ENCODE measurements at regions not wholly inside any gene's neighbourhood (a gene's known extent, or its start where the extent isn't known, plus 50 kb on each side); places are given as distances from the start of the nearest gene placed in this dataset.

DNA sequence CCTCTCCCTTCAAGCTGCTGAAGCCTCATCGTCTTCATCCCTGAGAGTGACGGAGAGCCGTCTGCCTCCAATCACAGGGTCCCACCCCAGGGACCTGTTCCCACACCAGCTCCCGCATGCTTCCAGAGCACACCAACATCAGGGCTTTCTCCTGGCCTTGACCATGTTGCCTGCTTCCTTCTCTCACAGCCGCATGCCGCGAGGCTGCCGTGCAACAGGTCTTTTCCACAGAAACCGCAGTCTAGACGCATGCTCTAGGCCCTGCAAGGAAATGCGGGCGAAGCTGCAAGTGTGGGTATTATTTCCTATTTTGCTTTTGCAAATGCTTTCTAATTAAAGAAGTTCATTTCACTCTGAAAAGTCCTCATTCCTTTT, 277.8 kb downstream of the EIPR1 start:
- no peak for DNase-seq

DNA sequence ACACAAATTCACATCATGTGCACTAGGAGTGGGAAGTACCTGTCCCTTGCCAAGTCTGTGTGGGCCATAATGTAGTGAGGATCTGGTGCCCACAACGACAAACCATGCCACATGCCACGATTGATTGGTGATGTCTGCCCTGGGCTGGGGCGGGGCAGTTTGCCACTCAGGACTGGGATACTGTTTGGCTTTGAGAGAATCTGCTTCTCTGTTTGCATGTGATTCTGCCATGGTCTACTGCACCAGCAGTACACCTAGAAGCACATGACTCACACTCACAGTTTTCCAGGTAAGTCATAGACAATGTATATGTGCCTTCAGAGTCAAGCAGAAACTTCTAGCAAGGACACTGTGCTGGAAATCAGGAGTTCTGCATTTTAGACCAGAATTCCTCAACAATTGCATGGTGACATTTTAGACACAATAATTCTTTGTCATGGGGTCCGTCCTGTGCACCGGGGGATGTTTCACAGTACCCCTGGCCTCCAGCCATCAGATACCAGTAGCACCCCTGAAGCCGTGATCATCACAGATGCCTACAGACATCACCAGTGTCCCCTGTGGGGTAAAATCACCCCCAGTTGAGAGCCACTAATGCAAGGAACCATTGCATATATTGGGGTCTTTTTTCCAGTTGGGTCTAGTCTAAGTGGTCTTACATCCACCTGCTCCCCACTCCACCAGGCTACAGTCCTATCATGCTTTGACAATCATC, 278.3 kb downstream of the EIPR1 start:
- peak in 1 of 3 experiments; percentile 26 for DNase-seq

DNA sequence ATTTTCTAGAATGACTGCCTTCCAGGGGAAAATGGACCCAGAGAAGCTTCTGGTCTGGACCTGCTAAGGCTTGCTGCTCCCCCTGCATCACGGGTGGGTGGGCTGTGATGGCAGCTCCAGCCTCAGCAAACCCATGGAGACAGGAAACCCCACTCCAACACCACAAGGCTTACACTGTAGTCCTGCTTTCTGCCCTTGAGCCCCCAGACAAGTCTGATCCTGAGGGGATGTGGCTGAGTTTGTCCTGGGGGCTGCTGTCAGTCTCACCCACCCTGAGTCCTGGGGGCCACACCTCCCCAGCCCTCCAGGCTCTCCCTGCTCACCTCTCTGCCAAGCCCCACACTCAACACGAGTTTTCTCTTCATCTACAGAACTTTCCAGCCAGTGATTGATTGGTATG, 279.4 kb downstream of the EIPR1 start:
- DNase-seq: no peak

DNA sequence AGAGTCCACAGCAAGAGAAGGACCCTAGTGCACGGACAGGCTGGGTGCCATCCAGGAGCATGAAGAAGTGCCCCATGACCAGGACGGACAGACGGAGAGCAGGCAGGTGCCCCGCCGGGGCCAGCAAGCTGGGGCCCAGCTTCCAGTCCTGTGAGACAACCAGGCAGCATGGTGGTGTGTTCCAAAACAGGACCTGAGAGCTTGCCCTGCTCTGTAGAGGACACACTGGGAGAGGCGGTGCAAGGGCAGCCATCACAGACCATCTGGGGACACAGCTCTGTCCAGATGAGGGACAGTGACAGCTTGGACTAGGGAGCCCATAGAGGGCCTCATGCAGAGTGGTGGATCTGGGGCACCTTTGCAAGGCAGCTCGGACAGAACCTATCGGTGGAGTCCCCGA, 279.8 kb downstream of the EIPR1 start:
- no peak for DNase-seq

DNA sequence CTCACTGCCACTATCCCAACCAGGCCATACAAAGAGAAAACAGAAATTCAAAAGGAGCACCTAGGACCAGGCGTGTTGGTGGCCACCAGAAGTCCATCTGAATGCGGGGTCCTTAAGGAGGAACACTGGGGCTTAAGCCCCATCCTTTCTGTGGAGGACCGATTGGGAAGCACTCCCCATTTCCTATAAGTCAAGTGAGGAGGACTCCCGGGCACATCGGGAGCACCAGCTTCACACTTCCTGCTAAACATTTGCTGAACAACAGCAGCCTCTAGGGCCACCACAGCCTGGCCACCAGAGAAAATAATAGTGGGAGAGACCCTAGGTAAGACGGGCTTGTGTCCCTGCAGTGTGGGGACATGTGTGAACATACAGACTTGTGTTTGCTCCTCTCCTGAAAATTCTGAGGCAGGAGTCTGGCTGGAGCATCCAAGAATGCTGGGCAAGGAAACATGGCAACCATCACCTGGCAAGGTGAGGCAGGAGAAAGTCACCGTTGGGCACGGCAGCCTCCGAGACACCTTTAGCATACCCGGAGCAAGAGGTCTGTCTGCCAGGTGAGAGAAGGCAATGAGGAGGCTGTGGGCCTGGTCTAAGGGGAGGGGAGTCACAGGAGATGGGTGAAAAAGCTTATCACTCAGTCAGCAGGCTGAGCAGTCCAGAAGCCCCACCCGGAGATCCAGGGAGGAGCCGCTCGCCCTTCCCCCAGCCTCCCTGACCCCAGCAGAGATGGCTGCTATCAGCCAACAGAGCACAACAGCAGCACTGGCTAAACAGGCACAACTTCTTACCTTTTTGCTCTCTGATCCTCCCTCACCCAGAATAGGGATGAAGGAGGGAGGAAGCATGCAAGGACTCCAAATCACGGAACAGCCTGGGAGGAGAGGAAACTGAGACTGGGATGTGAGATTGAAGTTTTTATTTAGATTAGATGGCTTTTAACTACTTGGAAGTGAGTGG, 282.3 kb downstream of the EIPR1 start:
- DNase-seq: no peak

DNA sequence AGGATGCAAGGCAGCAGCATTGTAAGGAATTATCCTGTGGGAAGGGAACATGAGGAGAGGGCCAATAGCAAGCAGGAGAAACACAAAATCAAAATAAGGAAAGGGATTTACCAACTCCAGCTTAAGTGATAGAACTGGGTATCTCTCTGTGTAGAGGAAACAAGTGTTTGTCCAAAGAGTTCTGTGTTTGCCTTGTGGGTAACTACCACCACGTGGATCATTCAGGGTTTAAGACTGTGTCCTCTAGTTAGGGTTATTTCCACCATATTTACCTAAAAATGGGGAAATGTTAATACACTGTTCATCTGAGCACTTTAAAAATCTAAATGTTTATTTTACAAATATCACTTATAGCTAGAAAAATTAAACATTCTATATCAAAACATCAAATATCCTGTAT, 283.3 kb downstream of the EIPR1 start:
- DNase-seq: no peak

DNA sequence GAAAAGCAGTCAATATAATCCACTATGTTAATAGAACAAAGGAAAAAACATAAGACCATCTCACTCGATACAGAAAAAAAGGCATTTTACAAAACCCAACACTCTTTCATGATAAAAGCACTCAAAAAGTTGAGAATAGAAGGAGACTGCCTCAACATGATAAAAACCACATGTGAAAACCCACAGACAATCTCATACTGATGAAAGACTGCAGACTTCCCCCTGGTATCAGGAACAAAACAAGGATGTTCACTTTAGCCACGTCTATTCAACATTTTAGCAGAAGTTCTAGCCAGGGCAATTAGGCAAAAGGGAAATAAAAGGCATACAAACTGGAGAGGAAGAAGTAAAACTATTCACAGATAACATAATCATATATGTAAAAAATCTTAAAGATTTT, 285.9 kb downstream of the EIPR1 start:
- DNase-seq: no peak

DNA sequence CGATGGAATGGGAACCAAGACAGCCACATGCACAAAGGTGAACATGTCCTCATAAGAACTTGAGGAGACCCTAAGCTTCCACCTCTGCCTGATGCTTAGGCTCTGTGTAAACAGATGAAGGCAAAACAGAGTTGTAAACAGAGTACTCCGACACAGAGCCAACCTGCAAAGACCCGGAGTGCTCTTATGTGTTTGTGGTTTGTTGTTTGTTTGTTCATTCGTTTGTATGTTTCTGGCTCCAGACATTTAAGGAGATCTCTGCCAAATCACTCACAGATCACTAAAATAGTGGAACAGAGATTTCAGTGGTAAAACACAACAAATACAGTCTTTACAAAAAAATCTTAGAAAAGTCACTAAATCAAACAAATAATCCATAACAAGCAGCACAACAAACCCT, 294.9 kb downstream of the EIPR1 start:
- DNase-seq: no peak

DNA sequence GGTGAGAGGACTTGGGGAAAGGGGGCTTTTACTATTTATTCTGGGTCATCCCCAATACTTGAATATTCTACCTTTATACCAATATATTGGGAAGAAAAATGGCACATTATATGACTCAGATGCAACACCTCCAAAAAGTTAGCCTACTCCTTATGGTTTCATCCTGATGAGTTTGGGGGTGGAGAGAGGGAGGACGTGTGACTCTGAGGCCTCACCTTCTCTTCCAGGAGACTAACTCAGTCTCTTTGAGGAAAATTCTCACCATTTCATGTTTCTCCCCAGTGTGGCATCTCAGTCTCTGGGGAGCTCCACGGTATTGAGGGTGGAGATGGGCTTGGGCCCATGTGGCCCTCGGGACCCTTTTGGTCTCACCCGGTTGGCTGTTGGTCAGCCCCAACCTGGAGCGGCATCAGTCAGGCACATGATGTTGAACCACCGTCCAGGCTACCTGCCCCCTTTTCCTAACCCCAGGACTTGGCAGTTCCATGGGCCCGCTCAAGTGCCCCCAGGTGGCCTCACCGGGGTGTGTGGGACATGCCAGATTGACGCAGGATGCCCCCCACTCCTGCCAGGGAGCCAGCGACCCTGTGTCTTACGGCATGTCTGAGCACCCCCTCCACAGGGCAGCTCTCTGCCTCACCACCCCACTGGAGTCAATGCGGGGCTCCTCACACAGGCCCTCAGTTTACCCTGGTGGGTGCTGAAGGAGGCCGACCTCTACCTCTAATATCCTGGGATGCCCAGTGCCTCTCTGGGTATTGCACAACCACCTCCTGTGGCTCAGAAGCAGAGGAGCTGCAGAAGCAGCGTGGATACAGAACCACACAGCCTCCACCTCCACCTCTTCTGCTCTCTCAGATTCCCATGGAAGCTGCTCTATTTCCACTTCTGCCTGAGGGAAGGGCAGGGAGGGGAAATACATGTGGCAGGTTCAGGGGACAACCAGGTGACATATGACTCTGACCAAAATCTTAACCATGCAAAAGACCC, 297.4 kb downstream of the EIPR1 start:
- no peak for DNase-seq

DNA sequence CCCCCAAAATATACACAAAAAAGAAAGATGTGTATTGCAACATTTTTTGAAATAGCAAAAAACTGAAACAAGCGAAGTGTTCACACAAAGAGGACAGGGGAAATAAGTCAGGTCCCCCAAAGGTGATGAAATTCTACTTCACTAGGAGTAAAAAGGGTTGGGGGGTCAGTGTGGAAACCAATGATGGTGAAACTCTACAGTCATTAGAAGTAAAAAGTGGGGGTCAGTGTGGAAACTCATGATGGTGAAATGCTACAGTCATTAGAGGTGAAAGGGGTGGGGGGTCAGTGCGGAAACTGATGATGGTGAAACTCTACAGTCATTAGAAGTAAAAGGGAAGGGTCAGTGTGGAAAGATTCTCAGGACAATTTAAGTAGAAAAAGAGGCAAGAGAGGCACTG, 298.2 kb downstream of the EIPR1 start:
- no peak for DNase-seq

DNA sequence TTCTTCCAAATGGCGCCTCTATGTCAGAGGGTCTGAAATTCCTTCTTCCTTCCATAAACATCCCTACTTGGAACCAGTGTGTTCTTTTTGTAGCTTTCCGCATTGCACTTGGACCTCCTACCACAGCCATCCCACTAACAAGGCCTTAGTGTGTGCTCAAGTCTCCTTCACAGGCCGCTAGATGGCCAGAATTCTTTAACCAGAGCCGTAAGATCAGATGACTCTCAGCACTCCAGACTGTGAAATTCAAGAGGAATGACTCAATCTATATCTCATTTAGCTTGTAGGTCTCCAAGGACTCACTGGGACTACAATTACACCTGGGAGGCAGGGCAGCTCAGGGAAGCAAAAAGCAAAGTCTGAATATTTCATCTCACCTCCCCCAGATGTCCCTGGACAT, 298.9 kb downstream of the EIPR1 start:
- no peak for DNase-seq

DNA sequence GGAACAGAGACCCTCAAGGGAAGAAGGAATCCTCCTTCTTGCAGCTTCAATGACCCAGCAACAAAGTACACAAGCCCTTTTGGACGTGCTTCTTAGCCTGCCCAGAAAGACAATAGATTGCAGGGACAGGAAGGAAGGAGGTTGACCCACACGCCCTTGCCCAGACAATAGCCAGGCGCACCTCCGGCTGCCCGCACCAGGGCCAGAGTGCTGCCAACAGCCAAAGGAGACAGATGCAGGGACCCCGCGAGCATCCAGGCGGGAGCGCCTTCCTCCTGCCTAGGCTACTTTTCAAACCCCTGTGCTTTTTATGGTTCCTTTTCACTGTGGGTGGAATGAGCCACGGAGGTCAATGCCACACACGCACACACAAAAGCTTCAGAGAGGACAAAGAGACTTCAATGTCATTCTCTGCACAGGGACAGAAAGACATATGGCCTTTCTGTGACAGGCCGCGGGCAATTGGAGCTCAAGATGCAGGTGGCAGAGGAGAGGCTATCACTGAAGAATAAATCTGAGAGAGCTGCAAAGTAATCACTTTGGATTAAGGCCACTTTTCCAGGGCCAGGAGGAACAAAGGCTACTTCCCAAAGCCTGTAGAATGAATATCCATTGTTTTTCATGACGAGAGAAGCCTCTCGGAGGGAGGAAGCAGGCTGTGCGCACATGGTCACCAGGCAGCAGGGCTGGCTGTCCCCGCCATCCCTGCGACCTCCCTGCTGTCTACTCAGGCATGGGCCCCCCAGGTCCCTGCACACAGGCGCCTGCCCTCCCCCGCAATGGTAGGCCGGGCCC, 300.6 kb downstream of the EIPR1 start:
- DNase-seq: peak in 2 of 3 experiments; percentile 27 to 68

DNA sequence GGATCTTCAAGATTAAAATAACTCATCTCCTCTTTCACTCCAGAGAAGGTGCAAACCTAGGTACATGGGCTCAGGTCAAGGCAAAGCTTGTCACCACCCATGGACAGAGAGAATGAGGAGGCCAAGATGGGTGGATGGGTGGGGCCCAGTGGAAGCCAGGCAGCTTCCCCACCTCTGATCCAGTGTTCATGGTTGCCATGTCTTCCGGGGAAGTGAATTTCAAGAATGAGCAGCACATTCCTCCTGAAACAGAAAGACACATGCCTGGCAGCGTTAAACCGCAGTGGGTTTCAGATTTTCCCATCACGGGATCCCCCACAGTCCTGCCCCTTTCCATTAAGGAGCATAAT, 301.7 kb downstream of the EIPR1 start:
- no peak for DNase-seq

DNA sequence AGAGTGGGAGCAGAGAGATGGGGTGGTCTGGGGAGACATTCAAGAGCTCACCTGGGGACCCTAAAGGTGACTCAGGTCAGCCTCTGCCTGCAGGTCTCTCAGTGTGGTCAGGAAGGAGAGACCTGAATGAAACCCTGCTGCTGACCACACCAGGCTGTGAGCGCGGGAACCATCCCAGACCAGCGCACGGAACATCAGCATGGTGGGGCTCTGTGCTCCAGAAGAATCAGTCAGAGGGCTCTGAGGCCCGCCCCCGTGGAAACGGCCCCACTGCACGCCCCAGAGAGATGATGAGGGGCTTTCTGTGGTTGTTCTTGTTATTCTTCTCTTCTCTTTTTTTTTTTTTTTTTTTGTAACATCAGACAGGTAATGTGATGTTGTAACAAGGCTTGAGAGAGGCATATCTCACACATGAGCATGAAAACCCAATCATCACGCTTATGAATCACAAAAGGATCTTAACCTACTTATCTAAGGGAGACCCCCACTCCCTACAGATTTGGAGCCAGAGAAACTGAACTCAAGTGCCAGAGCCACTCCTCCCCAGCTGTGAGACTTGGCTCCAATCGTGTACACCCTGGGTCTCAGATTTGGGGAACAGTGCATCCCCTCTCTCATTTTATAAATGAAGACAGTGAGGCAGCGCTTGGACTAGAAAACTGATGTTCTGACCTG, 302.2 kb downstream of the EIPR1 start:
- DNase-seq: no peak

DNA sequence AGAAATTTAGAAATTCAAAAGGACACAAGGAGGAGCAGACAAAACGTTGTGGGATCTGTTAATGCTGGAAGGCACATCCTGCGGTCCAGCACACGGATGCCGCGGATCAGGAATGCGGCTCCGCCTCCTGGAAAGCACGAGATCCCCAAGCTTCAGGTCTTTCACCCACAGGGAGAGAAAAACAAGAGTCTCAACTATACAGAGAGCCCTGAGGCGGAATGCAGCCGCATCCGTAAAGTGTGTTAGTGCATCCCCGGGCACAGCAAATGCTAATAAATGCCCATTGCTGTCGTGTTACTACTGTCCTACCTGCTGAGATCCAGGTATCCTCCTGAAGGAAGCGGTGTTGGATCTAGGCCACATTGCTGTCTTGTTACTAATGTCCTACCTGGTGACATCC, 303.9 kb downstream of the EIPR1 start:
- no peak for DNase-seq

DNA sequence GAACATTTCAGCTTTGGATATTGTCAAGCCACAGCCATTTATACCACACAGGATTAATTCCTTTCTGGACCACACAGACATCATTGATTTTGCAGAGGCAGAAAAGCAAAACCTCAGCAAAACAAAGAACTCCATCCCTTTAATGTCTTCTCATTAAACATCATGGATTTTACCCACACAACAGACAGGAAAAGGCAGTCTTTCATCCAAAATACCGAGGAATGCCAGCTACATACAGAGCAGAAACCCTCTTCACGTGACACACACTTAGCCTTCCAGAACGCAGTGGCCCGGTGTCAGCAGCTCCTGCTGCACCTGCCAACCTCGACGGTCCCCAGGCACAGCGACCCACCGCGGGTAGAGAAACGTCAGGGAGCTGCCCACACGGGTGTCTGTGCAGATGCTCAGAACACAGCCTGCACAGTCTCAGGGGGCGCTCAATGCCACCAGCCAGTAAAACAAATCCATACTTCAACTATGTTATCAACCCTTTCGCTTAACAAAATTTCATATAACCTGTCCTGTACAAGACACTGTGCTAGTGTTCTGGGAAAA, 304.5 kb downstream of the EIPR1 start:
- peak; percentile 12 to 59 (median 37) for DNase-seq

DNA sequence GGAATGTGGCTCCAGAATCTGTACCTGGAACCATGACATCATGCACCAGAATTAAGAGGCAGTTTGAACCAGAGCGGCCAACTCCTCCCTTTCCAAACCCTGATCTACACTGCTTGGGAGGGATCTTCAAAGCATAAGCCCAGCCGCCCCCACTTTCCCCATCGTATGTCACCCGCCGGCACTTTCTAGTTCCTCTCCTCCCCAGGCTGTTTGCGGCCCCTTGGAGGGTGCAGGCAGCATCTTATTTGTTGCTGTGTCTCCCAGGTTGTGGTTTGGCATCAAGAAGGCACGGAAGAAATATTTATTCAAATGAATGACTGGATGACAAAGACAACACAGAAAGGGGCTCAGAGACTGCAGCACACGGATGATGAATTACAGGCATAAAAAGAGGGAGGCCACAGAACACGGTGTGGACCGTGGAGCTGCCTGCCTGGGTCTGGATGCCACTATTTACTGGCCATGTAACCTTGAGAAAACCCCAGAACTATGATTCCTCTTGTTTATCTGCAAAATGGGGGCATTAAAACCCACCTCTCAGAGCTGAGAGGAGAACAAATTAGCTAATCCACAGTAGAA, 305.8 kb downstream of the EIPR1 start:
- no peak for DNase-seq

DNA sequence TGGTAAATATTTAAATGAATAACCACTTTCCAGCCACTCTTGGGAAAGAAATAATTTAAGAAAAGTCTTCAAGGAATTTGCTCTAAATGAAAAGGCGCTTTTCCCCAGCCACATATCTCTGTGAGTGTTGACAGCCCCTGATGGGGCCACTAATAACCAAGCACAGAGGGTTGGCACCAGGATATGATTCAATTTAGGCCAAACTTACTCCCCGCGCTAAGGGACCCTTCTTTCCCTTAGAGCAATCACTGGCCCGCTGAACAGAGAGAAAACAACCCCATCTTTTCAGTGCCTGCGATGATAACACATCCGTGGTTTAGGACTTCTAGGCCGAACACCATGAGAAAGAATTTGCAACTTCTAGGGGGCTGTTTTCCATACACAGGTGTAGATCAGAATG, 310.8 kb downstream of the EIPR1 start:
- DNase-seq: no peak

DNA sequence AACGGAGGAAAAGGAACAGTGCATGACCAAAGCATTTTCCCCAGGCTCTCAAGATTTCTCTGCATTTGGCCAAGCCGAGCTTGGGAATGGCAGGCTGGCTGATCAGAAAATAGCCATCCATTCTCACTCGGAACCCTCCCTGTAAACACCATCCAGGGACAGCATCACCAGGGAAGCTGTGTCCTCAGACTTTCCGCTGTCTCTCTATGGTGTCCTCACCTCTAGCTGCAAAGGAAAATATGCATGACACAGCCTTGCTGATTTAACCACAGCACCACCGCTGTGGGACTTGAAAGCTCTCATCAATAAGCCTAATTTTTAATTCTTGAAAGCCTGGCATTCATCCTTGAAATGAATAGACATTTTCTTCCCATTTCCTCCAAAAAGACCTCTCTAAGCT, 311.7 kb downstream of the EIPR1 start:
- no peak for DNase-seq

DNA sequence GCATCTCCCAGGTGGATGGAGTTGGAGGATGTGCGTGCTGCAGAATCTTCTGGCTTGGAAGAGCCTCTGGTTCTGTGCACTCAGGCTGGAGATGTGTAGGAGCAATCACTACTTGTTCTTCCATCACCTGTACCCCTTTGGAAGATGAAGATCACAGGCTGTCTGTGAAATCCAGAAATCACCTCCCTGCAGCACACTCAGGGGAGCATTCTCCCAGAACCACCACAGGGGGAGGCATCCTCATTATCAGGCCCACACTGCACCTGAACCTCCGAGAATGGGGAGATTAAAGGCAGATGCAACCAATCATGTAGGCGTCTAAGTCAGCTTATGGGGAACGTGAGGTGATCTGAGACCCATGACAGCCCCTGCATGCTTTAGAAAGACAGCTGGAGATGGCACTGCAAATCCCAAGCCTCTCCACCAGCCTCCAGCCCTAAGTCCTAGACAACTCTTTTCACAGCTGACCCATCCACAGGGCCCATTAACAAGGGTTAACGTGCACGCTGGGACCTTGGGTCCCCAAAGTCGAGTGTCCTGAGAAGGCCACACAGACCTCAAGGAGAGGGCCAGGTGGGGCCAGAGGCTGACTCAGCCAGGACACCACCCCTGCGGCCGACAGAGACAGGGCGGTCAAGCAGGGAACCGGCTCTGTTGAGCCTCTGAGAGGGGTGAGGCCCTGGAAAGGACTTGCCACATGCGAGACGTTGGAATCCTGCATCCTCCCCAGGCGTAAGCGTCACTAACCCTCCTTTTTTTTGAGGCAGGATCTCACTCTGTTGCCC, 314.9 kb downstream of the EIPR1 start:
- DNase-seq: no peak

All from NCI-H1417 (cell line).